SK-N-MC (cell line): ENCODE measurements at regions not wholly inside any gene's neighbourhood (a gene's known extent, or its start where the extent isn't known, plus 50 kb on each side); places are given as distances from the start of the nearest gene placed in this dataset.
"Not testable (repeated sequence)": the region's sequence is repeated elsewhere in the genome, so short reads cannot be mapped to it uniquely, and the experiment has no call there.

ENCODE experiments used
- DNase-seq: peaks from one replicate; pipeline ENCODE4 v3.0.0-alpha.2; 2011; ENCODE audit warnings: low read depth, low spot score
- H3K27ac ChIP-seq: fragments of 200-600 bp; sonication (generic); 2 replicates; pipeline ENCODE4 v1.5.1; 2016; ENCODE audit warnings: mixed run types
- H3K36me3 ChIP-seq: fragments of 200-600 bp; sonication (generic); 2 replicates; pipeline ENCODE4 v1.6.1; 2017; ENCODE audit warnings: antibody characterized with exemption, low read length, mixed read lengths; ENCODE audit not compliant: insufficient read depth
- H3K4me3 ChIP-seq: fragments of 200-600 bp; sonication (generic); 2 replicates; pipeline ENCODE4 v1.5.1; 2016
- H3K9ac ChIP-seq: fragments of 200-600 bp; sonication (generic); 2 replicates; pipeline ENCODE4 v1.8.0; 2017; ENCODE audit warnings: mixed run types, mixed read lengths; ENCODE audit not compliant: insufficient read length
- H3K9me3 ChIP-seq: fragments of 200-600 bp; sonication (generic); 2 replicates; pipeline ENCODE4 v1.6.1; 2017; ENCODE audit warnings: low read depth, mild to moderate bottlenecking, antibody characterized with exemption, low read length, moderate library complexity, mixed read lengths
- EZH2 ChIP-seq: fragments of 200-600 bp; sonication (generic); IDR thresholded peaks from one replicate; pipeline ENCODE4 v1.6.1; 2017; ENCODE audit warnings: antibody characterized with exemption
- FOXP2 ChIP-seq: optimal IDR thresholded peaks from 2 replicates; pipeline ENCODE3; 2011; ENCODE audit warnings: mild to moderate bottlenecking, moderate library complexity; ENCODE audit not compliant: insufficient read depth; ENCODE audit errors: extremely low read length, control extremely low read depth
- POLR2AphosphoS5 ChIP-seq: IDR thresholded peaks from 2 replicates; pipeline ENCODE4 v1.6.1; 2012; ENCODE audit warnings: mild to moderate bottlenecking, low read depth, low read length, borderline replicate concordance

DNA sequence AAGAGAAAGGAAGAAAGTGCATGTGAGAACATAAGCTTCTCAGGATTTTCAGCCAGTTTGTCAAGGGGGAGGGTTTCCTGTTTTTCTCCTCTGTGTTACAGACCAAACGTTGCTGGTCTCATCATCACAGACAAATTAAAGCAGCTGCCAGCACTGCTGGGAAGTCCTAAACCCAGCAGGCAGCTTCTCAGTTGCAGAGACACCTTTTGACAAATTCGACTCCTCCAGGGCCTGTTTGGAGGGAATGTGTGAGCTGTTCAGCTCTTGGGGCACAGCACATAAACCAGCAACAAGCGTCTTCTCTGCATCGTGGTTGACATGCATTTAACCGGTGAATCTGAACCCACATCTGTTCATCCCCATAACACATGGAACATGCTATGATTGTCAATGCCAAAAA, 454.6 kb upstream of the RUNX1 start:
- no peak overlapping the region for H3K9ac ChIP-seq
- no peak overlapping the region for H3K4me3 ChIP-seq
- no peak for DNase-seq
- no peak for TF ChIP-seq POLR2AphosphoS5
- TF ChIP-seq FOXP2: no peak
- no peak for TF ChIP-seq EZH2
- no peaks in the 10 kb centered on the region for H3K36me3 ChIP-seq
- H3K27ac ChIP-seq: no peak overlapping the region
- H3K9me3 ChIP-seq: no peaks in the 10 kb centered on the region

- Histone ChIP-seq H3K4me3 (no peak overlapping the region), H3K9ac (no peak overlapping the region), H3K36me3 (no peaks in the 10 kb centered on the region), H3K9me3 (no peaks in the 10 kb centered on the region), H3K27ac (no peak overlapping the region)
- TF ChIP-seq FOXP2 (no peak), POLR2AphosphoS5 (no peak), EZH2 (no peak)
- DNase-seq: no peak
These were observed 453.7 kb upstream of the RUNX1 start for GRCh38 chr21:35502821-35503220.

DNA sequence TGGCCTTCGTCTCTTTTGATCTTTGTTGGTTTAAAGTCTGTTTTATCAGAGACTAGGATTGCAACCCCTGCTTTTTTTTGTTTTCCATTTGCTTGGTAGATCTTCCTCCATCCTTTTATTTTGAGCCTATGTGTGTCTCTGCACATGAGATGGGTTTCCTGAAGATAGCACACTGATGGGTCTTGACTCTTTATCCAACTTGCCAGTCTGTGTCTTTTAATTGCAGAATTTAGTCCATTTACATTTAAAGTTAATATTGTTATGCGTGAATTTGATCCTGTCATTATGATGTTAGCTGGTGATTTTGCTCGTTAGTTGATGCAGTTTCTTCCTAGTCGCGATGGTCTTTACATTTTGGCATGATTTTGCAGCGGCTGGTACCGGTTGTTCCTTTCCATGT, 448.4 kb upstream of the RUNX1 start:
- H3K4me3 ChIP-seq, H3K27ac ChIP-seq, H3K9ac ChIP-seq, DNase-seq, H3K9me3 ChIP-seq, H3K36me3 ChIP-seq: not testable (repeated sequence)

GRCh38 chr21:35491920-35492678, 443.0 kb upstream of the RUNX1 start:
- Histone ChIP-seq H3K27ac (no peak overlapping the region), H3K9me3 (no peaks in the 10 kb centered on the region), H3K4me3 (no peak overlapping the region), H3K36me3 (no peaks in the 10 kb centered on the region), H3K9ac (no peak overlapping the region)
- TF ChIP-seq FOXP2: no peak
- TF ChIP-seq POLR2AphosphoS5: no peak
- TF ChIP-seq EZH2: no peak
- no peak for DNase-seq

DNA sequence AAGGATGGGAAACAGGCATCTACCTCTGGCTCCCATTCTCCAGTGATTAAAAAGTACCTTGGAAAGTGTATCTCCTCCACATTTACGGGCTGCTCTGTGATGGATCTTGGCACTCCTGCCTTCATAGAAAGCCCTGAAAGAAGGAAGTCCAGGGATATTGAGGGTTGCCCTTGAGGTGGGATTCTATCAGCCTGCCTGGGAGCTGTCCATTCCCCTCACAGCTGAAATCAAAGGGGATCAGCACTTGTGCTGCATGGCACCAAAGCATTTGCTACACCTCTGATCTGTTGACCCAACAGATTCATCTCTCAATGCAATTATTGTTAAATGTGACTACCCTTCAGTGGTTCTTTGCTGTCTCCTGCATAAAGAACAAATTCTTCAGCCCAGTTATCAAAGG, 442.0 kb upstream of the RUNX1 start:
- no peak overlapping the region for H3K27ac ChIP-seq
- no peaks in the 10 kb centered on the region for H3K9me3 ChIP-seq
- no peak overlapping the region for H3K9ac ChIP-seq
- H3K4me3 ChIP-seq: no peak overlapping the region
- DNase-seq: no peak
- H3K36me3 ChIP-seq: no peaks in the 10 kb centered on the region
- TF ChIP-seq EZH2 (no peak), FOXP2 (no peak), POLR2AphosphoS5 (no peak)

- no peak for TF ChIP-seq FOXP2
- no peak for TF ChIP-seq EZH2
- TF ChIP-seq POLR2AphosphoS5: no peak
- H3K9ac ChIP-seq: no peak overlapping the region
- no peak for DNase-seq
- no peak overlapping the region for H3K27ac ChIP-seq
- no peaks in the 10 kb centered on the region for H3K9me3 ChIP-seq
- no peaks in the 10 kb centered on the region for H3K36me3 ChIP-seq
- H3K4me3 ChIP-seq: no peak overlapping the region
These were observed 440.4 kb upstream of the RUNX1 start for GRCh38 chr21:35489389-35489980.

DNA sequence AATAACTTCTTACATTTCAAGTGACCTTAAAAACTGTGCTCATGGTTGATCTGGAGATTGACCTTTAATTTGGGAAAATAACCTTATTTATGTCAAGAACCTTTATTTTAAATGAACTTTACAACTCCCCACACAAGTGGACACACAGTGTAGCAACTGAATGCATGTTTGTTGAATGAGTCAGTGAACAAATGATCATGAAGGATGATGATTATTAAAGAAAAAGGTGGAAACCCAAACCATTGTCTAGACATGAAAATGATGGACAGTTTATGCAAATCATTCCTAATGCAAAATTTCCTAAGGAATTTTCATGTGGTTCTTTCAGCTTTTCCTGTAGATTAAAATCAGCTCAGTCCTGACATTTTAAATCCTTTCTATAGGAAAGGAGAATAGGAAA, 439.8 kb upstream of the RUNX1 start:
- DNase-seq: no peak
- H3K4me3 ChIP-seq: no peak overlapping the region
- TF ChIP-seq EZH2 (no peak), FOXP2 (no peak), POLR2AphosphoS5 (no peak)
- H3K9ac ChIP-seq: no peak overlapping the region
- H3K36me3 ChIP-seq: no peaks in the 10 kb centered on the region
- no peaks in the 10 kb centered on the region for H3K9me3 ChIP-seq
- no peak overlapping the region for H3K27ac ChIP-seq

- TF ChIP-seq POLR2AphosphoS5: no peak
- no peak for TF ChIP-seq EZH2
- no peak for TF ChIP-seq FOXP2
- Histone ChIP-seq H3K9me3 (no peaks in the 10 kb centered on the region), H3K4me3 (no peak overlapping the region), H3K36me3 (no peaks in the 10 kb centered on the region), H3K27ac (no peak overlapping the region), H3K9ac (no peak overlapping the region)
- no peak for DNase-seq
These were observed 436.3 kb upstream of the RUNX1 start for GRCh38 chr21:35485364-35485763.

- no peak for DNase-seq
- Histone ChIP-seq H3K4me3 (no peak overlapping the region), H3K9ac (no peak overlapping the region), H3K27ac (no peak overlapping the region), H3K9me3 (no peaks in the 10 kb centered on the region), H3K36me3 (no peaks in the 10 kb centered on the region)
- no peak for TF ChIP-seq EZH2
- no peak for TF ChIP-seq POLR2AphosphoS5
- no peak for TF ChIP-seq FOXP2
These were observed 435.7 kb upstream of the RUNX1 start for GRCh38 chr21:35484851-35485250.
